Neuronal stem cell (in vitro differentiated cells): ENCODE measurements at regions not wholly inside any gene's neighbourhood (a gene's known extent, or its start where the extent isn't known, plus 50 kb on each side); places are given as distances from the start of the nearest gene placed in this dataset.
A peak's percentile ranks its signal among the peaks of the same experiment; 100 is the strongest.

Experiments used
- DNase-seq: peaks from one replicate; pipeline ENCODE4 v3.0.0-alpha.2; 2013; ENCODE audit warnings: low spot score
- H2AFZ ChIP-seq: one replicate; pipeline ENCODE4 v1.6.1; 2013; ENCODE audit warnings: mild to moderate bottlenecking, low read length, inconsistent platforms
- H2AK5ac ChIP-seq: 2 replicates; pipeline ENCODE4 v1.6.1; 2013; ENCODE audit warnings: low read depth, mild to moderate bottlenecking, inconsistent platforms, low read length, moderate library complexity, mixed read lengths
- H2BK120ac ChIP-seq: 2 replicates; pipeline ENCODE4 v1.6.1; 2013; ENCODE audit warnings: low read depth, mild to moderate bottlenecking, inconsistent platforms, low read length, moderate library complexity, mixed read lengths
- H2BK12ac ChIP-seq: one replicate; pipeline ENCODE4 v1.6.1; 2013; ENCODE audit warnings: low read length, inconsistent platforms
- H2BK15ac ChIP-seq: 2 replicates; pipeline ENCODE4 v1.6.1; 2013; ENCODE audit warnings: mild to moderate bottlenecking, low read length, inconsistent platforms, mixed read lengths
- H2BK5ac ChIP-seq: one replicate; pipeline ENCODE4 v1.6.1; 2013; ENCODE audit warnings: inconsistent platforms, mild to moderate bottlenecking, low read length, moderate library complexity
- H3K14ac ChIP-seq: one replicate; pipeline ENCODE4 v1.6.1; 2013; ENCODE audit warnings: low read length, inconsistent platforms
- H3K18ac ChIP-seq: 2 replicates; pipeline ENCODE4 v1.6.1; 2013; ENCODE audit warnings: low read length, inconsistent platforms
- H3K23ac ChIP-seq: 2 replicates; pipeline ENCODE4 v1.6.1; 2013; ENCODE audit warnings: low read depth, mild to moderate bottlenecking, mixed read lengths, low read length, inconsistent platforms; ENCODE audit not compliant: poor library complexity
- H3K27ac ChIP-seq: replicated peaks from 3 replicates; pipeline ENCODE4 v1.5.1; 2013; ENCODE audit warnings: low read length, inconsistent platforms
- H3K27me3 ChIP-seq, 3 experiments: 2 replicates each; pipeline ENCODE4 v1.6.1; 2013; ENCODE audit warnings: low read length in 3 of 3, mild to moderate bottlenecking in 2 of 3, inconsistent platforms in 1 of 3, low read depth in 1 of 3, mixed read lengths in 1 of 3, moderate library complexity in 1 of 3; ENCODE audit not compliant: control insufficient read depth in 3 of 3, insufficient read depth in 3 of 3
- H3K36me3 ChIP-seq, 2 donors: replicated peaks in 1 of 2; 2 replicates each; pipeline ENCODE4 v1.6.1; 2013; ENCODE audit warnings: low read length in 2 of 2; ENCODE audit not compliant: control insufficient read depth in 2 of 2, insufficient read depth in 2 of 2
- H3K4ac ChIP-seq: 2 replicates; pipeline ENCODE4 v1.6.1; 2013; ENCODE audit warnings: inconsistent platforms, mild to moderate bottlenecking, low read length, moderate library complexity
- H3K4me1 ChIP-seq, 2 donors: 1 replicate in 1 of 2; 2 replicates in 1 of 2; pipeline ENCODE4 v1.6.1; 2013; ENCODE audit warnings: low read length in 2 of 2, low read depth in 1 of 2; ENCODE audit not compliant: control insufficient read depth in 2 of 2, insufficient read depth in 1 of 2
- H3K4me2 ChIP-seq: one replicate; pipeline ENCODE4 v1.6.1; 2013; ENCODE audit warnings: mild to moderate bottlenecking, low read length, inconsistent platforms; ENCODE audit not compliant: insufficient read depth, poor library complexity, severe bottlenecking
- H3K4me3 ChIP-seq, 2 donors: 2 replicates each; pipeline ENCODE4 v1.5.1; 2013; ENCODE audit warnings: low read length in 2 of 2, mild to moderate bottlenecking in 2 of 2, inconsistent platforms in 1 of 2, moderate library complexity in 1 of 2
- H3K79me1 ChIP-seq: one replicate; pipeline ENCODE4 v1.6.1; 2013; ENCODE audit warnings: low read depth, mild to moderate bottlenecking, inconsistent platforms, low read length, moderate library complexity
- H3K9ac ChIP-seq: one replicate; pipeline ENCODE4 v1.6.1; 2013; ENCODE audit warnings: mild to moderate bottlenecking, low read depth, low read length, inconsistent platforms; ENCODE audit not compliant: poor library complexity
- H3K9me3 ChIP-seq, 2 donors: replicated peaks in 1 of 2; 2 replicates each; pipeline versions ENCODE3 to v1.6.1; 2013; ENCODE audit warnings: low read length in 2 of 2, mild to moderate bottlenecking in 2 of 2, inconsistent platforms in 1 of 2, low read depth in 1 of 2, mixed read lengths in 1 of 2, moderate library complexity in 1 of 2; ENCODE audit not compliant: control insufficient read depth in 2 of 2, insufficient read depth in 1 of 2
- H4K8ac ChIP-seq: one replicate; pipeline ENCODE4 v1.6.1; 2013; ENCODE audit warnings: low read depth, mild to moderate bottlenecking, inconsistent platforms, low read length, moderate library complexity
- H4K91ac ChIP-seq: one replicate; pipeline ENCODE4 v1.6.1; 2013; ENCODE audit warnings: low read length, low read depth, mild to moderate bottlenecking, inconsistent platforms; ENCODE audit not compliant: poor library complexity
- WGBS, 2 donors: extraction: QIAGEN DNeasy Blood & Tissue Kit; methylation state at CpG; one replicate each; pipeline ENCODE4 v1.1.7; 2013; ENCODE audit warnings: missing lambda C conversion rate in 2 of 2, mixed read lengths in 1 of 2; ENCODE audit not compliant: insufficient read length in 2 of 2, insufficient replicate concordance in 1 of 2; ENCODE audit errors: extremely low coverage in 2 of 2; 5-methylcytosine and 5-hydroxymethylcytosine counted together

DNA sequence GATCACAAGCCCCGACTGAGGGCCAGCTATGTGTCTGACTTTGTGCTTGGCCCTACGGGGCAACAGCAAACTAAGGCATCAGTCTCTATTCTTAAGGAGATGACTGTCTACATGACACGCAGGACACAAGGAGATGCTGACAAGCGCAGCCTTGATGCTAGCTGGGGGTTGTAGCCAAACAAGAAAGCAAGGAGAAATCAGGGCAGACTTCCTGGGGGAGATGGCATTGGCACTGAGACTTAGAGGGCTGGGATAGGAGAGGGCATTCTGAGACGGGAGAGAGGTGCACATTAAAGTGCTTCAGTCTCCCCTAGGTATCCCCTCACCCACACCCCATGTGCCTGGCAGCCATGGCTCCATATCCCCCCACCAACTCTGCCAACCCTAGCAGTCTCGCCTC, 210.8 kb upstream of the POU3F1 start:
- Histone ChIP-seq H3K18ac (peak overlapping the region; percentile 84), H4K8ac (no peak overlapping the region), H2AFZ (no peak overlapping the region), H4K91ac (no peak overlapping the region), H2BK15ac (no peak overlapping the region), H3K23ac (no peak overlapping the region), H3K27ac (no peak overlapping the region), H3K4me3 (no peak overlapping the region), H3K27me3 (peaks cover 0 to 81% (median 0%) of the 10 kb centered on the region in 3 experiments), H2BK120ac (peak overlapping the region; percentile 76), H3K4me2 (no peak overlapping the region), H3K14ac (no peak overlapping the region), H2BK12ac (peak overlapping the region; percentile 88), H3K9me3 (peaks cover 7 to 30% of the 10 kb centered on the region in 2 donors), H3K79me1 (no peaks in the 10 kb centered on the region), H3K4ac (peak overlapping the region; percentile 4), H3K9ac (no peak overlapping the region), H3K4me1 (peaks cover 0 to 11% of the 10 kb centered on the region in 2 donors), H2BK5ac (peak overlapping the region; percentile 46), H2AK5ac (peak overlapping the region; percentile 44), H3K36me3 (no peaks in the 10 kb centered on the region)
- no CpG with 5 or more reads among the region's 6 CpGs for WGBS, 2 donors
- no peak for DNase-seq

DNA sequence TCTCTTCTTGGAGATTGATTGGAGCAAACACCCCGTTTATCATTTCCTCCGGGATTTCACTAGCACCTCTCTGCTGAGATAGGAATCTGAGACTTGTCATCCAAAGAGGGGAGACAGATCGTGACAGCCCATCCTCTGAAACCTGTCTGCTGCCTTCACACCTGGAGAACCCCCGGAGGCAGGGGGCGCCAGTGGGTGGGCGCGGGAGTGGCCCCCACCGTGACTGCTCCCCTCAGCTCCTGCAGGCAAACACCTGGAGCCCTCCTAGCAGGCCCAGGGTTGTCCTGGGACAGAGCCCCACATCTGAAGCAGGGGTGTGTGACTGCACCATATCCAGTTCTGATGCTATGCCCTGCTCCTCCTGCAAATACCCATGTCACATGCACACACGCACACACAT, 209.5 kb upstream of the POU3F1 start:
- Histone ChIP-seq H3K4me2 (no peak overlapping the region), H3K79me1 (no peaks in the 10 kb centered on the region), H2AK5ac (no peak overlapping the region), H3K36me3 (no peaks in the 10 kb centered on the region), H2BK5ac (no peak overlapping the region), H3K14ac (no peak overlapping the region), H3K4ac (no peak overlapping the region), H3K27ac (no peak overlapping the region), H4K91ac (no peak overlapping the region), H2BK12ac (no peak overlapping the region), H2BK120ac (no peak overlapping the region), H3K4me3 (no peak overlapping the region), H3K9me3 (peaks cover 7 to 31% of the 10 kb centered on the region in 2 donors), H3K27me3 (peaks cover 0 to 77% (median 0%) of the 10 kb centered on the region in 3 experiments), H2BK15ac (no peak overlapping the region), H3K23ac (no peak overlapping the region), H3K18ac (no peak overlapping the region), H3K9ac (no peak overlapping the region), H2AFZ (no peak overlapping the region), H4K8ac (no peak overlapping the region), H3K4me1 (peaks cover 0 to 11% of the 10 kb centered on the region in 2 donors)
- WGBS, 2 donors = no CpG with 5 or more reads among the region's 9 CpGs
- DNase-seq = no peak

DNA sequence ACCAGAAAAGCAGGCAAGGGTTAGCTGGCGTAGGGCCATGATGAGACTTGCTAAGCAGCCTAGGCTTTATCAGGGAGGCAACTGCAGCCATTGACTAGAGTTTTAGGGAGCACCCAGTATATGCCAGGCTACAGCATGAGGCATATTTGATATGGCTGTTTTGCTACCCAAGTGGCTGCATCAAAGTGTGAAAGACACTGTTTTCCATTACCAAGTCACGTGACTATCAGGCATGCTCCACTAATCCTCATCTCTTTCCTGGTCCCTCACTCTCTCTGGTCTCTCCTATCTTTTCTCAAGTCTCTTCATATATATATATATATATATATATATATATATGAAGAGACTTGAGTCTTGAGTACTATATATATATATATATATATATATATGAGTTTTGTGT, 206.7 kb upstream of the POU3F1 start:
- H3K4me3 ChIP-seq = no peak overlapping the region
- no peak overlapping the region for H2BK5ac ChIP-seq
- WGBS, 2 donors = no CpG with 5 or more reads among the region's 2 CpGs

DNA sequence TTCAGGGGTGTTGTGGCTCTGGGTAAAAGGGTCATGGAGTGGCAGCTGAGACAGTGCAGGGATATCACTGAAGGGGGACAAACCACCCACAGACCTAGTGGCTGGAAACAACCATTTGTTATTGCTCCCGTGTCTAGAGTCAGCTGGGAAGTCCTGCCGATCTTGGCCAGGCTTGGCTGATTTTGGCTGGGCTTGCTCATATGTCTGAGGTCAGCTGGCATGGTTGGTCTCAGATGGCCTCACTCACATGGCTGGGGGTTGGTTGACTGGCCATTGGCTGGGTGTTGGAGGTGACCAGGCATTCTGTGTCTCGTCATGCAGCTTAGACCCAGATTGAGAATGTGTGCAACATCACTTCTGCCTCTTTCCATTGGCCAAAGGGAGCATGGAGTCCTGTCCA, 203.8 kb upstream of the POU3F1 start:
- Histone ChIP-seq H2AFZ (no peak overlapping the region), H3K4me1 (peaks cover 16 to 36% of the 10 kb centered on the region in 2 donors), H4K91ac (no peak overlapping the region), H3K14ac (no peak overlapping the region), H3K36me3 (no peaks in the 10 kb centered on the region), H3K4me2 (no peak overlapping the region), H3K27me3 (peaks cover 0 to 80% (median 0%) of the 10 kb centered on the region in 3 experiments), H3K79me1 (no peaks in the 10 kb centered on the region), H3K18ac (peak overlapping the region; percentile 7), H3K9ac (no peak overlapping the region), H2BK120ac (no peak overlapping the region), H3K4ac (no peak overlapping the region), H3K27ac (no peak overlapping the region), H2BK15ac (no peak overlapping the region), H2AK5ac (peak overlapping the region; percentile 49), H2BK12ac (no peak overlapping the region), H3K9me3 (peaks cover 2 to 16% of the 10 kb centered on the region in 2 donors), H2BK5ac (no peak overlapping the region), H3K23ac (no peak overlapping the region), H4K8ac (no peak overlapping the region), H3K4me3 (no peak overlapping the region)
- DNase-seq = no peak
- WGBS, 2 donors = no CpG with 5 or more reads among the region's 3 CpGs

More for the DNA sequence above, 206.7 kb upstream of the POU3F1 start:
- peak overlapping the region; percentile 5 for H3K9ac ChIP-seq
- no peak overlapping the region for H4K8ac ChIP-seq
- no peak overlapping the region for H2AFZ ChIP-seq
- H3K27ac ChIP-seq = no peak overlapping the region
- H2BK15ac ChIP-seq = no peak overlapping the region
- DNase-seq = no peak
- H3K9me3 ChIP-seq = peaks cover 2 to 16% of the 10 kb centered on the region in 2 donors
- H3K79me1 ChIP-seq = no peaks in the 10 kb centered on the region
- no peaks in the 10 kb centered on the region for H3K36me3 ChIP-seq
- no peak overlapping the region for H3K23ac ChIP-seq
- H2AK5ac ChIP-seq = no peak overlapping the region
- peaks cover 14 to 17% of the 10 kb centered on the region in 2 donors for H3K4me1 ChIP-seq
- H4K91ac ChIP-seq = no peak overlapping the region
- H3K27me3 ChIP-seq = peaks cover 0 to 87% (median 0%) of the 10 kb centered on the region in 3 experiments
- no peak overlapping the region for H2BK120ac ChIP-seq
- peak overlapping the region; percentile 13 for H3K18ac ChIP-seq
- H3K4ac ChIP-seq = no peak overlapping the region
- no peak overlapping the region for H2BK12ac ChIP-seq
- H3K14ac ChIP-seq = no peak overlapping the region
- H3K4me2 ChIP-seq = no peak overlapping the region
